NCI-H1930 (cell line): ENCODE measurements at regions not wholly inside any gene's neighbourhood (a gene's known extent, or its start where the extent isn't known, plus 50 kb on each side); places are given as distances from the start of the nearest gene placed in this dataset.

ENCODE experiments used
- DNase-seq, 2 experiments: peaks; one replicate each; lab custom pipeline; 2025; lab: John Stamatoyannopoulos, UW

GRCh38 chr13:105607426-105607825 is 928.0 kb downstream of the EFNB2 start:
- DNase-seq = no peak

GRCh38 chr13:105607016-105607415 is 928.4 kb downstream of the EFNB2 start:
- DNase-seq = no peak

DNA sequence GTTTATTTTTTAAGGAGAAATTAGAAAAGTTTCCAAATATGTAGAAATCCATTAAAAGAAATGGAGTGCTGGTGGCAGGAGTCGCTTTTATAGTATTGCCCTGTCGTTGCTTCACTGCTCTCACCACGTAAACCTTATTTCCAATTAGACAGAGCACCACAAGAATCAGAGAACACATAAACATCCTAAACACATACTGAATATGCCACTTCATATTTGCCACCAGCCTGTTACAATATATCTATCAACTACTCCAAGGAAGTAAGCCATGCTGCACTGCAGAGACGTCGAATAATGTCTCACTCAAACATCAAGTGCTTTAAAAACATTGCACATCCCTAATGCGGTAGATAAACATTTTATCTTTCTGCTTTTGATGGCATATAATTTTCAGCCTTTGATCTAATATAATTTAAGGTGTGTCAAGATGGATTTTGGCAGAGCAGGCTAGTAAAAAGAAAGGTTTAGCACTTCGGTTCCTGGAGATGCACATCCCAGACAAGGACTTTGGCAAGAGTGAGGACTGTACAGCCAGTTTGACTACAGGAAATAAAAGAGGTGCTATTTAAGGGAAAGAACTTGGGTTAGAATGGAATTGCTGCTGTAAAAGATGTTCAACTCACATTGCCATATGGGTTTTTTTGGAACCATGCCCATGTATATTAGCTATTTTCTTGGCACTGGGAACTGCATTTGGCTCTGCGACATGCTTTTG is 932.3 kb downstream of the EFNB2 start:
- DNase-seq = no peak

- no peak for DNase-seq
These were observed 935.9 kb downstream of the EFNB2 start for GRCh38 chr13:105599477-105600037.

- no peak for DNase-seq
These were observed 936.9 kb downstream of the EFNB2 start for GRCh38 chr13:105598529-105598928.

- no peak for DNase-seq
These were observed 937.9 kb downstream of the EFNB2 start for GRCh38 chr13:105597573-105597972.

DNA sequence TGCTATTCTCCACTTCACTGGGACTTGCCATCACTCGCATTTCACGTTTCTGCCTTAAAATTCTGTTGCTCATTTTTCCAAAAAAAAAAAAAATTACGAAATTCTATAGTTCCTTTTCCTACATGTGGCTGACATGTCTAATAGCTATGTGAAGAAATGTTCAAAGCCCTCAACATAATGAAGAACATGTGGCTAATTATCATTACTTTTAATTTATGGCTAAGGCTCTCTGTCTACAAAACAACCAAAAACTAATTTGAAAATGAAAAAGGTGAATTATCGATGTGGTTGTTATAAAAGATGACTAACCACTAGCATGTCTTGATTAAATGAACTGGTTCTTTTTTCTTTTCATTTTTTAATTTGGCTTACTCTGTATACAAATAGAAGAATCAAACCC is 940.0 kb downstream of the EFNB2 start:
- DNase-seq = no peak

GRCh38 chr13:105591277-105591676 is 944.2 kb downstream of the EFNB2 start:
- no peak for DNase-seq

DNA sequence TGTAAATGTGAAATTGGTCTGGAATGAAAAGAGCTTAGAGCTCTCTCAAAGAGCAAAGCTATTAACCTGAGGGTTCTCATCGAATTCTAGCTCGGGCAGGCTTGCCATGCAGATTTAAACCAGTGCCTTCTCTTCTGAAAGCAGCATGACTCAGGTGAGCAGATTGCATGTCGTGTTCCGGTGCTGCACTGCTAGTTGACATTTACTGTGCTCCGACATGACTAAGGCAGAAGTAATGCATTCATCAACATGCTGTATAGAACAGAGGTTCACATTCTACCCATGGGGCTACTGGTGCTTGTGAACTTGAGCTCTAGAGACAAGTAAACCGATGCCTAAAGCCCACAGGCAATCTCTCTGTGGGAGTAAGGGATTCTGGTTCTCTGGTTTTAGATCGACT is 947.7 kb downstream of the EFNB2 start:
- no peak for DNase-seq

- DNase-seq = no peak
These were observed 955.4 kb downstream of the EFNB2 start for GRCh38 chr13:105579821-105580710.

GRCh38 chr13:105573136-105573535 is 962.3 kb downstream of the EFNB2 start:
- no peak for DNase-seq

DNA sequence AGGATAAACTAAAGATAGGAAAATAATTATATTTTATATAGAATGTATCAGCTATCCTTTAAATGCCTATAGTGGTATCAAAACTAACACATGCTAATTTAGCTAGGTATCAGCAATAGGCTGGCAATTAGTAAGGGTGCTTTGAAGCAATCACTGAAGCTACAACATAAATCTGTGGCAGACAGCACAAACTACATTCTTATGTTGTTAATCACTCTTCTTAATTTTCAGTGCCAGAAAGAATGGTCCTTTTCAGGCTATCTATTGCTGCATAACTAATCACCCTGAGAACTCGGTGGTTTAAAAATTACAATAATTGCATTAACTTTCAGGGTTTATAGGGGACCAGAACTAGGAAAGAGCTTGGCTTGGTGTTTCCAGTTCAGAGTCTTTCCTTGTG is 963.1 kb downstream of the EFNB2 start:
- no peak for DNase-seq

- no peak for DNase-seq
These were observed 965.6 kb downstream of the EFNB2 start for GRCh38 chr13:105569816-105570215.

DNA sequence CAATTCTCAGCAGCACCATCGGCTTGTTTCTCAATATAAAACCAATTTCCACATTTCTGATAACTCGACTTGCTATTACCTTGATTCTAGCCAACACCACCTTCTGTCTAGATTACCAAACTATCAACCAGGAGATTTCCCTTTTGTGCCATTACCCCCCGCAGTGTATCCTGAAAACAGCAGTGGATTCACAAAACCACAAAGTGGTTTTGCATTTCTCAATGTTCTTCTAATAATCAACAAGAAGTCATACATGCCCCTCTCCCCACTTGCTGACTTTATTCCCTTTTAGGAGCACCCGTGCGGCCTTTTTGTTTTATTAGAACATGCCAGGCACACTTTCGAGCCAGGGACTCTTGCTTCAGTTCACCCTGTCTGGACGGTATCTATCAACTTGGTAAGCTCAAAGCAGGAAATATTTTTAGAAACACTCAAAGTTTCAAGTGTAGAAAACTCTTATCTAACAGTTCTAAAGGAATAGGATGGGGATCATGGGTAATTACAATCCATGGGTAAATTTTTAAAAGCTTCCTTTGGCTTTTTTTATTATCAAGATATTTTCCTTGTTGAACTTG is 967.4 kb downstream of the EFNB2 start:
- DNase-seq = no peak

- no peak for DNase-seq
These were observed 970.2 kb downstream of the EFNB2 start for GRCh38 chr13:105565136-105565727.

DNA sequence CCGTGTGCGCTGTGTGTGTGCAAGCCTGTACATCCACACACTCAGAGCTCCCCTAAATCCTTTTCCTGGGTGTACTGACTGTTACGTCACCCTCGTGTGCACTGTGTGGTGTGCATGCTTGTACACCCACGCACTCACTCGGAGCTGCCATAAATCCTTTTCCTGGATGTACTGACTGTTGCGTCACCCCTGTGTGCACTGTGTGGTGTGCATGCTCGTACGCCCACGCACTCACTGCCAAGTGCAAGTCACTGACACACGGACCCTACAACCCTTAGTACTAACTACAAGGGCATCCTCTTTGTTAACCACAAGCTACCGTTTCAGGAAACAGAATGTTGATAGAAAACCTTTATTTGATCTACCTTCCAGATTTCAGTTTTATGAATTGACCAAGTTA is 983.4 kb downstream of the EFNB2 start:
- no peak for DNase-seq

GRCh38 chr13:105547851-105548250 is 987.6 kb downstream of the EFNB2 start:
- DNase-seq = no peak

DNA sequence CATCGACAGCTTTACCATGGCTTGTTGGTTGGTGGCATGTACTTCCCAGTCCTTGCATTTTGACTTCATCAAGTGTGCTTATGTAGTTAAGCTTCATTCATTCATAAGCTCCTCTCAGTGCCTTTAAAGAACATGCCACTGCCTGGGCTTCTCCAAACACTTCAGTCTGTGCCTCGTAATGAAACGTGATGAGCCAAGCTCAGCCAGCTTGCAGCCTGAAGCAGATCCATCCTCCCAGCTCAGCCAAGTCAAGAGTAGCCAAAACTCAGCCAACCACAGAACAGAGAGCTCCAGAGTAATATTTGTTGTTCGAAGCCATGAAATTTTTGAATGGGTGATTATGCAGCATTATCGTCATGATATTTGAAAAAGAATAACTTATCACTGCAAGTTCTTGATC is 989.7 kb downstream of the EFNB2 start:
- DNase-seq = no peak

- DNase-seq = no peak
These were observed 991.7 kb downstream of the EFNB2 start for GRCh38 chr13:105543742-105544141.

GRCh38 chr13:105541565-105541964 is 993.9 kb downstream of the EFNB2 start:
- DNase-seq = no peak

DNA sequence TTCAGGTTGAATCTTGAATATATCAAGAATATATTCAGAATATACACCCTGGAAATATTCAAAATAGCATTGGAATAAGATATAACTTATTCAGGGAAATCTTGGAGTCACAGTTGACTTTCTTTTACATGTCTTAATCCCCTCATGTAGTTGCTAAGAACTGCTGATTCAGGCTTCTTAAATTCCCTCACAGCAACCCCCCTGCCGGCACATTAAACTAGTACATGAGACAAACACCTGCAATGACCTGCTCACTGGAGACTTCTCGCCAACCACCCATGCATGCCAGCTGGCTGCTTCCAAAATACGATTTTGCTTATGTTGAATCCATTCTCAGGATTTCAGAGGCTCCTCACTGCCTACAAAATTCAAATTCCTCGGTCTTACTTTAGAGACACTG is 997.1 kb downstream of the EFNB2 start:
- DNase-seq = no peak

- no peak for DNase-seq
These were observed 998.3 kb downstream of the EFNB2 start for GRCh38 chr13:105537113-105537512.
